D341Med (cell line): ENCODE measurements at regions not wholly inside any gene's neighbourhood (a gene's known extent, or its start where the extent isn't known, plus 50 kb on each side); places are given as distances from the start of the nearest gene placed in this dataset.

Experiments
- DNase-seq: peaks from one replicate; pipeline ENCODE4 v3.0.0; 2012; ENCODE audit warnings: low spot score

GRCh38 chr6:24987446-24988115 lies 51.8 kb upstream of the RIPOR2 start:
- DNase-seq: no peak

GRCh38 chr6:24988562-24988961 lies 52.8 kb upstream of the RIPOR2 start:
- DNase-seq: no peak

- no peak for DNase-seq
These were observed 54.6 kb upstream of the RIPOR2 start for GRCh38 chr6:24990236-24990845.

- DNase-seq: no peak
These were observed 55.4 kb upstream of the RIPOR2 start for GRCh38 chr6:24990944-24991809.

GRCh38 chr6:24991810-24992467 lies 56.2 kb upstream of the RIPOR2 start:
- DNase-seq: peak; percentile 61

GRCh38 chr6:24994812-24995211 lies 59.1 kb upstream of the RIPOR2 start:
- no peak for DNase-seq

GRCh38 chr6:24995270-24995669 lies 59.5 kb upstream of the RIPOR2 start:
- DNase-seq: no peak

- no peak for DNase-seq
These were observed 60.6 kb upstream of the RIPOR2 start for GRCh38 chr6:24996269-24996836.

- no peak for DNase-seq
These were observed 61.5 kb upstream of the RIPOR2 start for GRCh38 chr6:24997231-24997630.

- DNase-seq: no peak
These were observed 62.1 kb upstream of the RIPOR2 start for GRCh38 chr6:24997905-24998304.

- no peak for DNase-seq
These were observed 66.7 kb upstream of the RIPOR2 start for GRCh38 chr6:25002326-25003091.

GRCh38 chr6:25004357-25004756 lies 68.6 kb upstream of the RIPOR2 start:
- DNase-seq: no peak

- DNase-seq: no peak
These were observed 69.2 kb upstream of the RIPOR2 start for GRCh38 chr6:25005010-25005409.

GRCh38 chr6:25006075-25006474 lies 70.3 kb upstream of the RIPOR2 start:
- no peak for DNase-seq

GRCh38 chr6:25006565-25007001 lies 70.8 kb upstream of the RIPOR2 start:
- no peak for DNase-seq

- no peak for DNase-seq
These were observed 71.5 kb upstream of the RIPOR2 start for GRCh38 chr6:25007269-25007699.

GRCh38 chr6:25008707-25009392 lies 73.1 kb upstream of the RIPOR2 start:
- no peak for DNase-seq

GRCh38 chr6:25009393-25009710 lies 73.6 kb upstream of the RIPOR2 start:
- DNase-seq: no peak

GRCh38 chr6:25010176-25010575 lies 74.4 kb upstream of the RIPOR2 start:
- DNase-seq: no peak

GRCh38 chr6:25010902-25011625 lies 75.3 kb upstream of the RIPOR2 start:
- no peak for DNase-seq
